Stimulated activated CD8-positive, alpha-beta memory T cell treated with anti-CD3 and anti-CD28 coated beads, Interleukin-7, amount 100 ng/mL, for 48 hours (primary cell): ENCODE measurements at regions not wholly inside any gene's neighbourhood (a gene's known extent, or its start where the extent isn't known, plus 50 kb on each side); places are given as distances from the start of the nearest gene placed in this dataset.

ENCODE experiments used
- DNase-seq, 2 donors: peaks; one replicate each; pipeline ENCODE4 v3.0.0-alpha.2; 2020; ENCODE audit warnings: low read depth in 1 of 2; ENCODE audit errors: extremely low read depth in 1 of 2

DNA sequence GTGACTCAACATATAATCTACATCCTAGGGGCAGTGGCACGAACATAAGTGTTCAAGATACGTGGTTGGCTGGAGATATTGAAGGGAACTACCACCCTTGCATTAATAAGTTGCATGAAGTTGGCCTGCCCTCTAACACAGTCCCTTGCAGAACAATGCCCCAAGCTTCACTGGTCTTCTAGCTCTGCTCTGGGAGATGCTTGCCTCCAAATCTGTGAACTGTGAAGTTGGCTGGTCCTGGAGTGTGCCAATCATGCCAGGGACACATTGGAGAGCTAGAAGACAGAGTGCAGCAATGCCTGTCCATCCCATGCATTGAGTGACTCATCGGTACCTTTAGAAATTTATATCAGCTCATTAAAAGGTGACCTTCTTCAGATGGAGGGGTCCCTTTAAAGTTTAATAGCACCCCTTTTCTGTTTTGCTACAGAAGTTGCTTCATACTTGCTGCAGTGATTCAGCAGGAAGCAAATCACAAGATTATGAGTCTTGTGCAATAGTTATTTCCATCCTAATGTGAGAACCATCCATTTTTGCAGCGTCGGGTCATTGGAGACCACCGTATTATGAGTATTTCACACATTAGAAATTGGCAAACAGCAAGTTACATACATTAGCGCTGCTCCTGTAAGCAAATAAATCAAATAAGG lies 55.2 kb upstream of the KAZN start:
- no peak for DNase-seq

DNA sequence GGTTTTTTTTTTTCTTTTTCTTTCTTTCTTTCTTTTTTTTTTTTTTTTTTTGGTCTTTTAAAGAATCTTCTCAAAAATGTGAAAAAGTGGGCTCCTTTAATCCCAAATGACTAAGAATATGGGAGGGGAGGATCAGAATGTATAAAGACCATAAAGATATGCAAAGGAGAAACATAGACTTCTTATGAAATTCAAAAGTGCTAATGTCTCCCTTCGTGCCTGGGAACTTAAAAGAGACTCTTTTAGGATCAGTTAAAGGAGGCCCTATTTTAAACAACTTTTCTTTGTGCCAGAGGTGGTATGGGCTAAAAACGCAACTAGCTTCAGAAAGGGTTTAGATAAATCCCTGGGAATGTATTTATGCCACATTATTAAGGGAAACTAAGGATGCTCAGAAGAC lies 54.2 kb upstream of the KAZN start:
- DNase-seq = no peak

DNA sequence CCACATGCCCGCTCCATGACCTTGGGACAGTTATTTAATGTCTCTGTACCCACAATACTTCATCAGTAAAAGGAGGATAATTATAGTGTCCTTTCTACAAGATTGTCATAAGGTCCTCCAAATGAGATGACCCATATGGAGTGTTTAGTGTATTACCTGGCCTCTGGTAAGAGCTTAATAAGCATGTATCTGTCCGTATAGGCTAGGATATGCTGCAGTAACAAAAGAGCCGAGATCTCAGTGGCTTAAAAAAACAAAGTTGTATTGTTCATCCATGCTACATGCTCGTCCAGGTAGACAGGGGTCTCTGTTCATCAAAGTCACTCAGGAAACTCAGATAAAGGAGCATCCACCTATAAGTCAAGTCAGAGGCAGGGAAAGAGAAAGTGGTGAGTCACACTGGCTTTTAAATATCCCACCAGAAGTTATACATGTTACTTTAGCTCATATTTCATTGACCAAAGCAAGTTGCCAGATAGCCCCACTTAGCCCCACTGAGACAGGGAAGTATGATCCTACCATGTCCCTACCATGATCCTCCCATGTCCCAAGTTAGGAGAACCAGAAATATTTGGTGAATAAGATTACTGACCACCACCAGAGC lies 53.0 kb upstream of the KAZN start:
- DNase-seq = no peak

DNA sequence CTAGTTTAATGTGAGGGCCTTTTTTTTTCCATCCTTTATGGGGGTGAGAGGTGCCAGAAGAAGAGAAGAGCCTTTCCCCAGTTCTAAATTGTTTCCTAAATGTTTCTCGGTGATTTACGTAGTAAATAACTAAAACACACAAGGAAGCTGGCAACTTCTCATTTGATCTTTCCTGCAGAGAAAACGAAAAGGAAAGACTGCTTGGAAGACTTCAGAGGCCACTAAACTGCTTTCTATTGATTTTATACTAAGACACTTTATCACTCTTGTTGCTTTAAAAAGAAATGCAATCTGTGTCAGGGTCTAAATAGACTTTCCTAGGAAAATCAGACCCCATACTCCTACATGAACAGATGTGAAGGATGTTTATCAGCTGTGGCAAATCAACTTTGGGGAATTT lies 52.1 kb upstream of the KAZN start:
- no peak for DNase-seq
